Ovary (tissue), 7 donors: ENCODE measurements at regions not wholly inside any gene's neighbourhood (a gene's known extent, or its start where the extent isn't known, plus 50 kb on each side); places are given as distances from the start of the nearest gene placed in this dataset.
A peak's percentile ranks its signal among the peaks of the same experiment; 100 is the strongest.

Experiments used
- DNase-seq, 5 donors: peaks; one replicate each; pipeline ENCODE4 v3.0.0-alpha.2; 2019 to 2020
- H3K27ac ChIP-seq, 2 donors: fragments of 200-600 bp; one replicate each; pipeline versions ENCODE4 v1.5.1 to v1.8.0; 2019 to 2022
- H3K27me3 ChIP-seq: fragments of 200-600 bp; one replicate; pipeline ENCODE4 v1.8.0; 2022
- H3K36me3 ChIP-seq: fragments of 200-600 bp; sonication (generic); one replicate; pipeline ENCODE4 v1.5.1; 2019
- H3K4me1 ChIP-seq: one replicate; pipeline ENCODE4 v1.8.1; 2013; ENCODE audit warnings: mild to moderate bottlenecking, moderate library complexity; ENCODE audit not compliant: insufficient read depth
- H3K4me3 ChIP-seq: fragments of 200-600 bp; sonication (generic); one replicate; pipeline ENCODE4 v1.5.1; 2017
- H3K9me3 ChIP-seq, 2 donors: fragments of 200-600 bp in 1 of 2; sonication (generic) in 1 of 2; one replicate each; pipeline versions ENCODE4 v1.5.1 to v1.8.1; 2013 to 2019; ENCODE audit warnings: mild to moderate bottlenecking in 1 of 2, moderate library complexity in 1 of 2
- CTCF ChIP-seq, 3 donors: fragments of 450-650 bp in 2 of 3; fragments of 200-600 bp in 1 of 3; IDR thresholded peaks; one replicate each; pipeline versions ENCODE4 v1.5.1 to v1.8.0; 2016 to 2022; ENCODE audit warnings: antibody characterized with exemption in 3 of 3, mild to moderate bottlenecking in 1 of 3
- EP300 ChIP-seq: sonication (generic); formaldehyde crosslinking; IDR thresholded peaks from one replicate; pipeline ENCODE4 v1.6.1; 2017; ENCODE audit warnings: antibody characterized with exemption
- POLR2A ChIP-seq: fragments of 450-650 bp; IDR thresholded peaks from one replicate; pipeline ENCODE4 v1.6.1; 2017; ENCODE audit warnings: antibody characterized with exemption, mild to moderate bottlenecking, moderate library complexity
- WGBS, 3 donors: extraction: QIAGEN DNeasy Blood & Tissue Kit in 1 of 3; methylation state at CpG; one replicate each; pipeline versions ENCODE4 v1.1.5 to v1.1.7; 2013 to 2017; 5-methylcytosine and 5-hydroxymethylcytosine counted together
- intact Hi-C, 4 donors: fragments of 100-400 bp; cut with DNase I; formaldehyde crosslinking; loops; one replicate each; pipeline versions ENCODE4 v1.11.0 to v1.15.1; 2022 to 2023
- donor health status: DM: no; HTN: no; CAD: no; lungs with moderate emphysema.
- donor health status: DM: no; HTN: no; CAD: no.
- donor health status: Bipolar disorder and iron deficiency.
- donor health status: DM: no; HTN: no; CAD: no.
- donor health status: DM: yes; HTN: yes; CAD: no.

- H3K27me3 ChIP-seq, result no peaks in the 10 kb centered on the region
- TF ChIP-seq EP300 (no peak), CTCF (IDR thresholded peaks at IDR 0.05) (no peak), POLR2A (no peak)
- intact Hi-C loops, result no loop called here
- H3K4me1 ChIP-seq, result no peaks in the 10 kb centered on the region
- WGBS, 3 donors, result 91 to 99% (median 95%) methylated on average over 3 of the region's 3 CpGs
- H3K36me3 ChIP-seq, result no peaks in the 10 kb centered on the region
- no peak overlapping the region for H3K27ac ChIP-seq
- H3K9me3 ChIP-seq, result no peaks in the 10 kb centered on the region
- no peak for DNase-seq
- no peak overlapping the region for H3K4me3 ChIP-seq
These were observed 167.7 kb upstream of the SERPINE2 start for GRCh38 chr2:224206816-224207215.

- peaks cover 1% of the 10 kb centered on the region for H3K4me1 ChIP-seq
- intact Hi-C loops, result no loop called here
- DNase-seq, result no peak
- no peaks in the 10 kb centered on the region for H3K36me3 ChIP-seq
- no peaks in the 10 kb centered on the region for H3K9me3 ChIP-seq
- 66 to 93% (median 93%) methylated on average over 6 of the region's 6 CpGs for WGBS, 3 donors
- no peaks in the 10 kb centered on the region for H3K27me3 ChIP-seq
- TF ChIP-seq EP300, result no peak
- TF ChIP-seq CTCF (IDR thresholded peaks at IDR 0.05), result no peak
- TF ChIP-seq POLR2A, result no peak
- H3K4me3 ChIP-seq, result no peak overlapping the region
- no peak overlapping the region for H3K27ac ChIP-seq
These were observed 163.3 kb upstream of the SERPINE2 start for GRCh38 chr2:224202281-224202865.

GRCh38 chr2:224198436-224198835 lies 159.3 kb upstream of the SERPINE2 start:
- 9 to 24% (median 9%) methylated on average over 5 of the region's 5 CpGs for WGBS, 3 donors
- intact Hi-C loops, result loop anchor here in 1 of 4 donors (10.0 kb wide), 1 partner anchor 204 kb away; no protein-coding TSS in a partner anchor

GRCh38 chr2:224196810-224197209 lies 157.7 kb upstream of the SERPINE2 start:
- Histone ChIP-seq H3K4me1 (peaks cover 7% of the 10 kb centered on the region), H3K36me3 (no peaks in the 10 kb centered on the region), H3K27ac (no peak overlapping the region), H3K27me3 (no peaks in the 10 kb centered on the region), H3K4me3 (no peak overlapping the region), H3K9me3 (no peaks in the 10 kb centered on the region)
- no peak for DNase-seq
- no peak for TF ChIP-seq POLR2A
- no peak for TF ChIP-seq CTCF (IDR thresholded peaks at IDR 0.05)
- no peak for TF ChIP-seq EP300
- intact Hi-C loops, result loop anchor here in 1 of 4 donors (10.0 kb wide), 1 partner anchor 202 kb away; no protein-coding TSS in a partner anchor
- WGBS, 3 donors, result 80 to 87% (median 86%) methylated on average over 2 of the region's 2 CpGs

More at GRCh38 chr2:224198436-224198835, 159.3 kb upstream of the SERPINE2 start:
- H3K4me1 ChIP-seq, result peaks cover 7% of the 10 kb centered on the region
- no peaks in the 10 kb centered on the region for H3K27me3 ChIP-seq
- DNase-seq, result no peak
- H3K27ac ChIP-seq, result no peak overlapping the region
- no peak overlapping the region for H3K4me3 ChIP-seq
- no peaks in the 10 kb centered on the region for H3K9me3 ChIP-seq
- no peaks in the 10 kb centered on the region for H3K36me3 ChIP-seq
- TF ChIP-seq POLR2A (no peak), EP300 (no peak)

- 32 to 37% (median 35%) methylated on average over 2 of the region's 2 CpGs for WGBS, 3 donors
- H3K4me1 ChIP-seq, result peaks cover 7% of the 10 kb centered on the region
- peak; percentile 62 to 71 (median 64) for DNase-seq
- no peak overlapping the region for H3K4me3 ChIP-seq
- H3K27ac ChIP-seq, result peak overlapping the region in 1 of 2 donors; percentile 26
- H3K27me3 ChIP-seq, result no peaks in the 10 kb centered on the region
- no peaks in the 10 kb centered on the region for H3K9me3 ChIP-seq
- no peak for TF ChIP-seq POLR2A
- no peak for TF ChIP-seq CTCF (IDR thresholded peaks at IDR 0.05)
- TF ChIP-seq EP300, result no peak
- H3K36me3 ChIP-seq, result no peaks in the 10 kb centered on the region
- intact Hi-C loops, result loop anchor here in 1 of 4 donors (10.0 kb wide), 1 partner anchor 201 kb away; no protein-coding TSS in a partner anchor
These were observed 157.0 kb upstream of the SERPINE2 start for GRCh38 chr2:224195925-224196571.
